ENCODE measurements at regions not wholly inside any gene's neighbourhood (a gene's known extent, or its start where the extent isn't known, plus 50 kb on each side); places are given as distances from the start of the nearest gene placed in this dataset.
"Not testable (repeated sequence)": the region's sequence is repeated elsewhere in the genome, so short reads cannot be mapped to it uniquely, and the experiment has no call there.

DNA sequence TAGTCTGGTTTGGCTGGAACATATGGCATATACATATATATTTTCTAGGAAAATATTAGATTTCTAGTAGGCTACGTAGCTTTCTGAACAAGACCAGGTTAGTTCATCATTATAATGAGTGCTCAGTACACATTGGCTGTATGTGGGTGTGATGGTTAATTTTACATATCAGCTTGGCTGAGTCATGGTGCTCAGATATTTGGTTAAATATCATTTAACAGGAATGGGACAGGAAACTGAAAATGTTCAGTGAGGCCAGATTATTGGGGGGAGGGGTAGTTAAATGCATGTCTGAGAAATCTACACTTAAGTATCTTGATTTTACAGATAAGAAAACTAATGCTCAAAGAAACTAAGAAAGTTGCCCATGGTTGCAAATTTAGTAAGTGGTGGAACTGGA lies 160.1 kb downstream of the RBMX2 start:
- in situ Hi-C loops (cut with MboI; ENCODE audit: low sequenced_read_pairs, unreplicated experiment): no loop called here
- DNase-seq (ENCODE audit: low spot score): no peak
- no peak for TF ChIP-seq CTCF (IDR thresholded peaks at IDR 0.05; ENCODE audit: borderline replicate concordance, control extremely low read depth, extremely low read depth, insufficient read depth, missing control alignments)

GRCh38 chrX:130563476-130563875 lies 161.7 kb downstream of the RBMX2 start:
- no peak for DNase-seq (ENCODE audit: low spot score)
- no peak for TF ChIP-seq CTCF (IDR thresholded peaks at IDR 0.05; ENCODE audit: borderline replicate concordance, control extremely low read depth, extremely low read depth, insufficient read depth, missing control alignments)
- in situ Hi-C loops (cut with MboI; ENCODE audit: low sequenced_read_pairs, unreplicated experiment): no loop called here

GRCh38 chrX:130566028-130566683 lies 164.4 kb downstream of the RBMX2 start:
- in situ Hi-C loops (cut with MboI; ENCODE audit: low sequenced_read_pairs, unreplicated experiment): no loop called here
- no peak for TF ChIP-seq CTCF (IDR thresholded peaks at IDR 0.05; ENCODE audit: borderline replicate concordance, control extremely low read depth, extremely low read depth, insufficient read depth, missing control alignments)
- no peak for DNase-seq (ENCODE audit: low spot score)

DNA sequence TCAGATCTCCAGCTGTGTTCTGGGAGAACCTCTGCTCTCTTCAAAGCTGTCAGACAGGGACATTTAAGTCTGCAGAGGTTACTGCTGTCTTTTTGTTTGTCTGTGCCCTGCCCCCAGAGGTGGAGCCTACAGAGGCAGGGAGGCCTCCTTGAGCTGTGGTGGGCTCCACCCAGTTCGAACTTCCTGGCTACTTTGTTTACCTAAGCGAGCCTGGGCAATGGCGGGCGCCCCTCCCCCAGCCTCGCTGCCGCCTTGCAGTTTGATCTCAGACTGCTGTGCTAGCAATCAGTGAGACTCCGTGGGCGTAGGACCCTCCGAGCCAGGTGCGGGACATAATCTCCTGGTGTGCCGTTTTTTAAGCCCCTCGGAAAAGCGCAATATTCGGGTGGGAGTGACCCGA lies 171.2 kb downstream of the RBMX2 start:
- DNase-seq (ENCODE audit: low spot score); in situ Hi-C loops (cut with MboI; ENCODE audit: low sequenced_read_pairs, unreplicated experiment): not testable (repeated sequence)
